Kidney epithelial cell (primary cell): ENCODE measurements at regions not wholly inside any gene's neighbourhood (a gene's known extent, or its start where the extent isn't known, plus 50 kb on each side); places are given as distances from the start of the nearest gene placed in this dataset.

Experiments
- DNase-seq: peaks from one replicate; pipeline ENCODE4 v3.0.0-alpha.2; 2010; ENCODE audit warnings: low read depth
- H3K27me3 ChIP-seq: 2 replicates; pipeline ENCODE4 v1.6.0; 2011; ENCODE audit warnings: low read length; ENCODE audit not compliant: control insufficient read depth, insufficient read depth
- H3K36me3 ChIP-seq: 2 replicates; pipeline ENCODE4 v1.5.1; 2011; ENCODE audit warnings: low read length; ENCODE audit not compliant: control insufficient read depth, insufficient read depth
- H3K4me3 ChIP-seq: 2 replicates; pipeline ENCODE4 v1.5.1; 2011; ENCODE audit warnings: low read depth, mild to moderate bottlenecking, control low read depth, low read length
- CTCF ChIP-seq: IDR thresholded peaks from 2 replicates; pipeline ENCODE4 v1.5.1; 2011; ENCODE audit warnings: mild to moderate bottlenecking, moderate library complexity, low read length, control low read depth, inconsistent platforms; ENCODE audit not compliant: insufficient read depth, poor library complexity, severe bottlenecking

- Histone ChIP-seq H3K4me3 (no peak overlapping the region), H3K27me3 (no peaks in the 10 kb centered on the region), H3K36me3 (no peaks in the 10 kb centered on the region)
- DNase-seq, result no peak
- no peak for TF ChIP-seq CTCF
Observed at GRCh38 chr3:66717806-66718205, 217.0 kb upstream of the LRIG1 start.

DNA sequence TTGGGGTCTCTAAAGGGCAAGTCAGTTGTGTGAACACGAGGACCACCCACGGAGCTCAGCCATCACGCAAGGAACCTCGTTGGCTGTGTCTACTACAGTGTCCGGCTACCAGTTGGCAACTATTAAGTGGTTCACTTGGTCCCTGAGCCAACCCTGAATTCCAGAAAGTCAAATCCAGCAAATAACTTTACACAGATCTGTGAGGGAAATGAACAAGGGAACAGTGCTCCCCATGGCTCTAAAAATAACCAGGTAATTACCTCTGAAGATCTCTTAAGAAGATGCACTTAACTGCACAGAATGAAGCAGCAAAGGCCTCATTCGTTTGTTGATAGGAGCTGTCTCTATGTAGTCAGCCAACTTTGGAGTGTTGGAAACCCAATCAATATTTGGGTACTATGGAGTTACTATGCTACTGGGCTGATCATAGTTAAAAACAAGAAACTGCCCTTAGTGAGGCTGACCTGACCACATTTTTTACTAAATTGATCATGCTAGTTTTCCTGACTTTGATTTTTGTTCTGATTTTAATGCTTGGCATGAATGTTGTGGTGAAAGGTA, 219.1 kb upstream of the LRIG1 start:
- TF ChIP-seq CTCF, result no peak
- no peaks in the 10 kb centered on the region for H3K36me3 ChIP-seq
- DNase-seq, result no peak
- H3K27me3 ChIP-seq, result no peaks in the 10 kb centered on the region
- H3K4me3 ChIP-seq, result no peak overlapping the region

GRCh38 chr3:66720508-66720907, 219.7 kb upstream of the LRIG1 start:
- TF ChIP-seq CTCF, result no peak
- no peaks in the 10 kb centered on the region for H3K27me3 ChIP-seq

DNA sequence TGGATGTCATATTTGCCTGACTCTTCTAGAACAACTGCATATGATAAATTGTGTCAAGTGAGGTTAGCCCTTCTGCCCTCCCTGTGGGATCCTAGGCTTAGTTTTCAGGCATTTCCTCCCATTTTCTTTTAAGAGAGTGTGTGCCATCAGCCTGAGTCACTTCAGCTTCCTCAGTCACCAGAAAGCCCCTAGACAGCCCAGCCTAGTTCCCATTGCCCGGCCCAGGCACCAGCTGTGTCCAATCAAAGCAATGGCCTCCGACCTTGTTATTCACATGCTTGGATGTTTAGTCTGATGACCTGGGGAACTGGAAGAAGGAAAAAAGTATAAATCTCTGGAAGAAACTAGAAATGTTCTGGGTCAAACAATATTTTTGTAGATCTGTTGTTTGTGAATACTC, 221.9 kb upstream of the LRIG1 start:
- Histone ChIP-seq H3K36me3 (no peaks in the 10 kb centered on the region), H3K4me3 (no peak overlapping the region), H3K27me3 (no peaks in the 10 kb centered on the region)
- DNase-seq, result peak; percentile 35
- TF ChIP-seq CTCF, result no peak

More at GRCh38 chr3:66720508-66720907, 219.7 kb upstream of the LRIG1 start:
- no peak overlapping the region for H3K4me3 ChIP-seq
- DNase-seq, result no peak
- H3K36me3 ChIP-seq, result no peaks in the 10 kb centered on the region

- Histone ChIP-seq H3K27me3 (no peaks in the 10 kb centered on the region), H3K4me3 (no peak overlapping the region), H3K36me3 (no peaks in the 10 kb centered on the region)
- TF ChIP-seq CTCF, result no peak
- DNase-seq, result no peak
Observed at GRCh38 chr3:66723231-66723630, 222.4 kb upstream of the LRIG1 start.

DNA sequence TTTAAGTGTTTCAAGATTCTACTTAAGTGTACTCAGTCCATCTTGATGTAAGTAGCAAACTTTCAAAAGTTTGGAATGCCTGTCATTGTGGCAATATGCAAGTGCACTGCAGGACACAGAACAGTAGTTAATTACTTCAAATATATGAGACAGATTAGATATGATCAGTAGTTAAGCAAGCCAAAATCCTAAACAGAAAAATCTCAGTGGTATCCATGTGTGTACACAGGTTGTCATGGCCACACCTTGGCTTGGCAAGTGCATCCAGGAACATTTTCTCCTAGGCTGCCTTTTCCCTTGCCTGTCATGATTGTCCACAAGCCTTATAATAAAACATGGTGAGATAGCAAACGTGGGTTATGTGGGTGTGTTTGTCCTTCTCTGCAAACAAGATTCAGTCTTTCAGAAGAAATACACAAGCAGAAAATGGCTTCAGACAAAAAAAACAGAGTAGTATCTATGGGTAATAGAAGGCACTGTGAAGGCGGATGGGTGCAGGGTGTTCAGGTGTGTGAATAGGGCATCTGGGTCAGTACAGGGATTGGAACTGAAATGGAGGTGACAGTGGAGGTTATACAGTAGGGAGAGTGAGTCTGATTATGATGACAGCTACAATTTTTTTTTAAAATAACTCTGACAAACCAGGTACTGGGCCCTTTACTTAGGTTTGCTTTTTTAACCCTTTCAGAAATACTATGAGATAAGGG, 229.0 kb upstream of the LRIG1 start:
- Histone ChIP-seq H3K4me3 (no peak overlapping the region), H3K36me3 (no peaks in the 10 kb centered on the region), H3K27me3 (no peaks in the 10 kb centered on the region)
- no peak for DNase-seq
- TF ChIP-seq CTCF, result no peak
